WERI-Rb-1 (cell line): ENCODE measurements at regions not wholly inside any gene's neighbourhood (a gene's known extent, or its start where the extent isn't known, plus 50 kb on each side); places are given as distances from the start of the nearest gene placed in this dataset.

ENCODE experiments used
- DNase-seq: peaks from one replicate; pipeline ENCODE4 v3.0.0-alpha.2; 2020
- H3K27ac ChIP-seq: fragments of 250-450 bp; sonication (Bioruptor Pico); 2 replicates; pipeline ENCODE4 v1.5.1; 2020; ENCODE audit warnings: mild to moderate bottlenecking, moderate library complexity
- H3K27me3 ChIP-seq: fragments of 250-450 bp; sonication (Bioruptor Pico); 2 replicates; pipeline ENCODE4 v1.5.1; 2021; ENCODE audit warnings: mild to moderate bottlenecking, low read depth, moderate library complexity; ENCODE audit not compliant: insufficient read depth, severe bottlenecking
- H3K36me3 ChIP-seq: fragments of 250-450 bp; sonication (Bioruptor Pico); 2 replicates; pipeline ENCODE4 v1.5.1; 2020; ENCODE audit warnings: mild to moderate bottlenecking, moderate library complexity
- H3K4me3 ChIP-seq: 2 replicates; pipeline ENCODE4 v1.5.1; 2011; ENCODE audit warnings: low read depth, mild to moderate bottlenecking, control low read depth, low read length
- H3K9me3 ChIP-seq: fragments of 250-450 bp; sonication (Bioruptor Pico); 2 replicates; pipeline ENCODE4 v1.5.1; 2021; ENCODE audit warnings: mild to moderate bottlenecking, moderate library complexity; ENCODE audit not compliant: severe bottlenecking
- TF ChIP-seq, protein P1 (sequence below): IDR thresholded peaks from 2 replicates; pipeline ENCODE4 v1.5.1; 2011; ENCODE audit warnings: low read depth, mild to moderate bottlenecking, control low read depth, inconsistent platforms, low read length

DNA sequence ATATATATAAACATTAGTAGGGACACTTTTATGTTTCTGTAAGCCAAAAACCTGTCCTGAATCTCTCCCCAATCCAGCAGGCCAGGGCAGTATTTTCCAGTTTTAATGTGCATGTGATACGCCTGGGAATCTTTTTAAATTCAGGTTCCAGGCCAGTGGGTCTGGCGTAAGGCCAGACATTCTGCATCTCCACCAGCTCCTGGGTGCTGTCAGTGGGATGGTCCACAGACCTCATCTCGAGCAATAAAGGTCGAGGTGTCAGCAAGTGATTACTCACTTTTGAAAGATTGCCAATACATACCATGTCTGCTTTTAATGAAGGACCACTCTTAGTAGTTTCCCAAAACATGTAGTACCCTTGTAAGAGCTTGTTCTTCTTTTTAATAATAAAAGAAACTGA lies 189.9 kb upstream of the SH3BP4 start:
- Histone ChIP-seq H3K9me3 (peaks cover 3% of the 10 kb centered on the region), H3K27me3 (no peaks in the 10 kb centered on the region), H3K36me3 (no peaks in the 10 kb centered on the region), H3K4me3 (no peak overlapping the region), H3K27ac (no peak overlapping the region)
- DNase-seq, result no peak
- TF ChIP-seq, protein P1, sequence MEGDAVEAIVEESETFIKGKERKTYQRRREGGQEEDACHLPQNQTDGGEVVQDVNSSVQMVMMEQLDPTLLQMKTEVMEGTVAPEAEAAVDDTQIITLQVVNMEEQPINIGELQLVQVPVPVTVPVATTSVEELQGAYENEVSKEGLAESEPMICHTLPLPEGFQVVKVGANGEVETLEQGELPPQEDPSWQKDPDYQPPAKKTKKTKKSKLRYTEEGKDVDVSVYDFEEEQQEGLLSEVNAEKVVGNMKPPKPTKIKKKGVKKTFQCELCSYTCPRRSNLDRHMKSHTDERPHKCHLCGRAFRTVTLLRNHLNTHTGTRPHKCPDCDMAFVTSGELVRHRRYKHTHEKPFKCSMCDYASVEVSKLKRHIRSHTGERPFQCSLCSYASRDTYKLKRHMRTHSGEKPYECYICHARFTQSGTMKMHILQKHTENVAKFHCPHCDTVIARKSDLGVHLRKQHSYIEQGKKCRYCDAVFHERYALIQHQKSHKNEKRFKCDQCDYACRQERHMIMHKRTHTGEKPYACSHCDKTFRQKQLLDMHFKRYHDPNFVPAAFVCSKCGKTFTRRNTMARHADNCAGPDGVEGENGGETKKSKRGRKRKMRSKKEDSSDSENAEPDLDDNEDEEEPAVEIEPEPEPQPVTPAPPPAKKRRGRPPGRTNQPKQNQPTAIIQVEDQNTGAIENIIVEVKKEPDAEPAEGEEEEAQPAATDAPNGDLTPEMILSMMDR, result no peak

DNA sequence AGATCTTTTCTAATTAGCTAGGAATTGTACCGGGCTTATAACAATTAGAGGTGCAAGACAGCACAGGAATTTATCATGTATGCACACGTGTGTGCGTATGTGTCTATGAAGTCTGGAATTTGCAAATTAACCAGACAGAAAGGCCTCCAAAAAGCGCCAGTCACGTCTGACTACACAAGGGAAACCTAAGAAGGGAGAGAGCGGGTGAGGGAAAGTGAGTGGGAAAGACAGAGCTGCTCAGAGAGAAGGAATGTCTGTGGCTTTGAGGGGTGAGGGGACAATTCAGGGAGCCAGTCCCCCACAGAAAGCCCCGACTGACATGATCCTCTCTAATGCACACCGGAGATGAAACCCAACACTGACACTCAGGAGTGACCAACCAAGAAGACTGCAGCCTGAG lies 197.7 kb upstream of the SH3BP4 start:
- H3K36me3 ChIP-seq, result no peaks in the 10 kb centered on the region
- no peak overlapping the region for H3K4me3 ChIP-seq
- H3K27ac ChIP-seq, result no peak overlapping the region
- TF ChIP-seq, protein P1, result no peak
- no peak for DNase-seq
- H3K27me3 ChIP-seq, result no peaks in the 10 kb centered on the region
- H3K9me3 ChIP-seq, result peaks cover 2% of the 10 kb centered on the region

DNA sequence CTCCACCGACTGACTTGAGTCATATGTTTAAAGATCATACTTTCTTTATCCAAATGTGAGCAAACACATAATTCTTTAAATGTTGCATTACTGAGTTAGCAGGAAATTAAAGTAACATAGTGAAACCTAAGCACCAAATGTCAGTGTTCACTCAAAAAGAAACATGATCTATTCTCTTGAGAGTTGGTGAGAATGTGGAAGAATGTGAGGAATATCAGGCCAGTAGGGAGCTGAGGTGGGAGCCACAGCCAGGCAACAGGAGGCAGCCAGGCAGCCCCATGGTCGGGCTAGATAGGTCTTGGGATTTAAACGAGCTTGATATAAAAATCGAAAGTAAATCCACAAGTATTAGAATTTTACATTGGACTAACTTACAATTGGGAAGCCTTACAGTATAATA lies 198.1 kb upstream of the SH3BP4 start:
- H3K4me3 ChIP-seq, result no peak overlapping the region
- no peaks in the 10 kb centered on the region for H3K27me3 ChIP-seq
- no peak overlapping the region for H3K27ac ChIP-seq
- no peaks in the 10 kb centered on the region for H3K36me3 ChIP-seq
- TF ChIP-seq, protein P1, result no peak
- DNase-seq, result no peak
- H3K9me3 ChIP-seq, result peaks cover 2% of the 10 kb centered on the region

DNA sequence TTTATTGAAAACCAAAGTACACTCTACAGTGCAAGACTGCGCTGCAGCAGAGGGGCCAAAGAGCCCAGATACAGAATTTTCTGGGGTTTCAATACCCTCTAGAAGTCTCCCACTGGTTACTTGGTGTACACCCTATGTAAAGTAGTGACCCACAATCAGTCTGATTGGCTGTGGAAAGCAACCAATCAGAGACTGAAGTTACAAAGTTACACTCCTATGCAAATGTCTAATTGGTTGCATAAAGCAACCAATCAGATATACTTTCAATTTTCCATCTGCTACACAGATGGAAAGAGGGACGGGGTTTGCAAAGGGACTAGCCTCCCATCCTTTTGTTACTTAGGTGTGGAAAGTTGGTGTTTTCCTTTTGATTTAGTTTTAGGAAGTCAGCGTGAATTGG lies 198.9 kb upstream of the SH3BP4 start:
- TF ChIP-seq, protein P1, result no peak
- H3K27ac ChIP-seq, result no peak overlapping the region
- no peaks in the 10 kb centered on the region for H3K36me3 ChIP-seq
- H3K4me3 ChIP-seq, result no peak overlapping the region
- H3K9me3 ChIP-seq, result peaks cover 2% of the 10 kb centered on the region
- no peaks in the 10 kb centered on the region for H3K27me3 ChIP-seq
- DNase-seq, result no peak

DNA sequence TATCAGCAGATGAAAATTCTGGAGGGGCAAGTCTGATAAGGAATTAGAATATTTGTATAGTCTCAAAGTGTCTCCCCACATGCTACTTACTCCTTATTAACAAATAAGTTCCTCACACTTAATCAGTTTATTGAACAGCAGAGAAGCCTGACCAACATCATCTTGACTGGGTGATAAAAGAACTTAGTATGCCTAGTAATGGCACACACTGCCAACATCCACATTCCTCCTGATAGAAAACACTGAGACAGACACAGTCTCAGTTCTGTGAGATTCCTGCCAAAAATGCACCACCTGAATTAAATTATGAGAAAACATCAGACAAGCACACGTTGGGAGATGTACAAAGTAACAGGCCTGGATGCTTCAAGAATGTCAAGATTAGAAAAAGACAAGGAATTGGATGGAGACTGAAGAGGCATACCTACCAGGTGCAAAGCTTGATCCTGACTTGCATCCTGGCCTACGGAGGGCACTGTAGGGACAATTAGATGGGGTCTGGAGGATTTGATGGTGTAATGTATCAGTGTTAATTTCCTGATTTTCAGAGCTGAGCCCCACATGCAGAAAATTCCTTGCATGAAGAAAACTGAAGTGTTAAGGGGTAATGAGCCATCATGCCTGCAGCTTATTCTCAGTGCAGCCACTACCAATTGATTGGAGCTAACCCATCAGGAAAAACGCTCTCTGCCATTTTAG lies 200.4 kb upstream of the SH3BP4 start:
- TF ChIP-seq, protein P1, result peak; percentile 46
- H3K9me3 ChIP-seq, result peaks cover 2% of the 10 kb centered on the region
- H3K27ac ChIP-seq, result no peak overlapping the region
- H3K4me3 ChIP-seq, result no peak overlapping the region
- H3K36me3 ChIP-seq, result no peaks in the 10 kb centered on the region
- H3K27me3 ChIP-seq, result no peaks in the 10 kb centered on the region
- peak; percentile 49 for DNase-seq
